ENCODE measurements at regions not wholly inside any gene's neighbourhood (a gene's known extent, or its start where the extent isn't known, plus 50 kb on each side); places are given as distances from the start of the nearest gene placed in this dataset.
"Not testable (repeated sequence)": the region's sequence is repeated elsewhere in the genome, so short reads cannot be mapped to it uniquely, and the experiment has no call there.

DNA sequence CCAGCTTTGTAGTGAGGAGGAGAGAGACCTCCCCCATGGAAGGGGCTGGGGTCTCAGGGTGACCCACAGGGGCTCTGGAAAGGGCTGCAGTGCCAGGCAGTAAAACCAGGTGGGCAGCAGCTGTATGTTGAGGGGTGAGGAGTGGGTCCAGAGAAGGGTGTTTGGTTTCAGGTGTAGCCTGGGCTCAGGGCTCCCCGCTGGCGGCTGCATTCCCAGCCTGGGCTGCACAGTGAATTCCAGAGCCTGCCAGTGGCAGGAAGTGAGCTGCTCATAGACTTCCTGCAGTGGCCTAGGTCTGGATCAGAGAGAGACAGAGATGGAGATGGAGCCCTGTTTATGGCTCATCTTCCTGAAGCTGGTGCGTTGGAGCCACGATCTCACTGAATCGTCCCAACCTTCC is 356.4 kb downstream of the PTPRU start:
- no peaks in the 10 kb centered on the region for H3K4me1 ChIP-seq (ENCODE audit: control insufficient read depth, insufficient read depth, low read length)
- no CpG with 5 or more reads among the region's 5 CpGs for WGBS (ENCODE audit: insufficient coverage, insufficient read length)
- no peaks in the 10 kb centered on the region for H3K36me3 ChIP-seq (ENCODE audit: control insufficient read depth, insufficient read depth, low read length)
- no peak for DNase-seq (ENCODE audit: low read depth, low spot score)
- no peak overlapping the region for H3K27ac ChIP-seq (ENCODE audit: low read length)
- no peaks in the 10 kb centered on the region for H3K27me3 ChIP-seq (ENCODE audit: control insufficient read depth, insufficient read depth, low read length)
- H3K4me3 ChIP-seq (ENCODE audit: low read length): no peak overlapping the region
- H3K9me3 ChIP-seq (ENCODE audit: control insufficient read depth, insufficient read depth, low read length): no peaks in the 10 kb centered on the region

- DNase-seq (ENCODE audit: low read depth, low spot score): no peak
- no CpG with 5 or more reads among the region's 6 CpGs for WGBS (ENCODE audit: insufficient coverage, insufficient read length)
- no peak overlapping the region for H3K27ac ChIP-seq (ENCODE audit: low read length)
- H3K27me3 ChIP-seq (ENCODE audit: control insufficient read depth, insufficient read depth, low read length): no peaks in the 10 kb centered on the region
- no peaks in the 10 kb centered on the region for H3K36me3 ChIP-seq (ENCODE audit: control insufficient read depth, insufficient read depth, low read length)
- no peaks in the 10 kb centered on the region for H3K4me1 ChIP-seq (ENCODE audit: control insufficient read depth, insufficient read depth, low read length)
- H3K4me3 ChIP-seq (ENCODE audit: low read length): no peak overlapping the region
- no peaks in the 10 kb centered on the region for H3K9me3 ChIP-seq (ENCODE audit: control insufficient read depth, insufficient read depth, low read length)
Observed at GRCh38 chr1:29592261-29592615, 355.9 kb downstream of the PTPRU start.

DNA sequence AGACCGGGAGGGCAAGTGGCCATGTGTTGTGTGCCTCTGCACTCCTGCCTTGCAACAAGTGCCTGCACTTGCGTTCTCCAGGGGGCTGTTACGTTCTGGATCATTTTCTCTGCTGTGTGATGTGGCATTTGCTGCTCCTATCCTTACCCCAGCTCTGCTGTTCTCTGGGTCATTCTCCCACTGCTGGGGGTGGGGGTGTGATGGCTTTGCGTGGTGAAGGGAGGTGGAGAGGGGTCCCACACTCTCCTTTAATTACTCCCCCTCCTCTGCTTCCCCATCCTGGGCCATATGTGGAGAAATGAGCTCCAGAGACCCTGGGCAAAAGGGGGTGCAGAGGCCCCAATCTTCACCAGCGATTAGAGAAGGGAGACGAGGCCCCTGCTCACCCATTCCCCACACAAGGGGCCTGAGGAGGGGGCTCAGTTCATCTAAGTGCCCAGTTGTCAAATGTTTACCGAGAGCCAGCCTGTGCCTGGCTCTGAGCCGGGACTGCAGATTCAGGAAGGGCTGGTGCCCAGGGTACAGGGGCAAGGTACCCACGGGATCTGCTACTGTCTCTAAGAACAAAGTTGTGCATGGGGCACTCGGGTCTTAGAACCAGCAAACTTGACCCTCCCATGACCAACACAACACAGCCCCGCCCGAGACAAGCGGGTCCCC is 355.4 kb downstream of the PTPRU start:
- H3K9me3 ChIP-seq (ENCODE audit: control insufficient read depth, insufficient read depth, low read length): no peaks in the 10 kb centered on the region
- no peak overlapping the region for H3K27ac ChIP-seq (ENCODE audit: low read length)
- H3K4me3 ChIP-seq (ENCODE audit: low read length): no peak overlapping the region
- no peaks in the 10 kb centered on the region for H3K4me1 ChIP-seq (ENCODE audit: control insufficient read depth, insufficient read depth, low read length)
- no CpG with 5 or more reads among the region's 13 CpGs for WGBS (ENCODE audit: insufficient coverage, insufficient read length)
- no peaks in the 10 kb centered on the region for H3K27me3 ChIP-seq (ENCODE audit: control insufficient read depth, insufficient read depth, low read length)
- DNase-seq (ENCODE audit: low read depth, low spot score): no peak
- H3K36me3 ChIP-seq (ENCODE audit: control insufficient read depth, insufficient read depth, low read length): no peaks in the 10 kb centered on the region

DNA sequence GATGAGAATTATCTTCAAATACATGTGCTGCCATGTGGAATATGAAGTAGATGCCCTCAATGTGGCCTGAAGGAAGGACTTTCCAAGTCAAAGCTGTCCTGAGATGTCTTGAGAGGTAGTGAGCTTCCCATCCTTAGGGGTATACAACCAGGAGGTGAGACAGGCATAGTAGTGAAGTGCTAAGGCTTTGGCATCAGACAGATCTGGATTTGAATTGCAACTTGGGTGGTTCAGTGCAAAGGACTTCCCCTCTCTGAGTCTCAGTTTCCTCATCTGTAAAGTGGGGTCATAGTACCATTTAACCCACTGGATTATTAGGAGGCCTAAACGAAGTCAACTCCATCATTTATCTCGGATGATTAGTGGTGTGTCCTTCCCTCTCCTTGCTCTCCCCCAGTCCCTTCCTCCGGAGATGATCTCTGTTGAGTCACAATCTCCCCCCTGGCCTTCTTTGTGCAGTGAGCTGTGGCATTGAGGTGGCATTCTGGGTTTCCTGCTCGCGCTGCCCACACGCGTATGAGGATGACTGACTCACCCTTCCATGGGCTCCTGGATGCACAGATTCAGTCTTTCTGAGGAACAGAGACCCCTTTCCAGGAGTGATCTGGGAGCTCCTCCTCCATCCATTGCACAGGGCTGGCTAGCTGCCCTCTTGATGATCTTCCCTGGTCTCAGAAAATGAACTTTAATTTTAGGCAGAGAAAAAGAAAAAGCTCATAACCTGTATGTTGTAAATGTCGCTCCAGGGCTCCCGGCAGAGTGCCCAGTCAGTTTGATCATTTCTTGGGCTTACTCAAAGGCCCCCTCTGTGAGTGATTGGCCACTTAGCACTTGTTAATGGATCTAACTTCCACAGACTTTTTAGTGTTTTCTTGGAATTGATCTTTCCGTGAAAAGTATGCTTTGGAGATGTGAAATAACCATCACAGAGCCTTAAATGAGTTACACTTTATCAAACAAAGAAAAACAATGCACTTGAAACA is 354.6 kb downstream of the PTPRU start:
- no peak overlapping the region for H3K4me3 ChIP-seq (ENCODE audit: low read length)
- DNase-seq (ENCODE audit: low read depth, low spot score): no peak
- no peaks in the 10 kb centered on the region for H3K36me3 ChIP-seq (ENCODE audit: control insufficient read depth, insufficient read depth, low read length)

DNA sequence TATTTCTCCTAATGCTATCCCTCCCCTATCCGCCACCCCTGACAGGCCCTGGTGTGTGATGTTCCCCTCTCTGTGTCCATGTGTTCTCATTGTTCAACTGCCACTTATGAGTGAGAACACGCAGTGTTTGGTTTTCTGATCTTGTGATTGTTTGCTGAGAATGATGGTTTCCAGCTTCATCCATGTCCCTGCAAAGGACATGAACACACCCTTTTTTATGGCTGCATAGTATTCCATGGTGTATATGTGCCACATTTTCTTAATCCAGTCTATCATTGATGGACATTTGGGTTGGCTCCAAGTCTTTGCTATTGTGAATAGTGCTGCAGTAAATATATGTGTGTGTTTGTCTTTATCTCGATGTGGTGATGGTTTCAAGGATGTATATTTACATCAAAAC is 353.4 kb downstream of the PTPRU start:
- H3K4me1 ChIP-seq (ENCODE audit: control insufficient read depth, insufficient read depth, low read length); H3K9me3 ChIP-seq (ENCODE audit: control insufficient read depth, insufficient read depth, low read length); DNase-seq (ENCODE audit: low read depth, low spot score); H3K4me3 ChIP-seq (ENCODE audit: low read length); H3K36me3 ChIP-seq (ENCODE audit: control insufficient read depth, insufficient read depth, low read length); H3K27me3 ChIP-seq (ENCODE audit: control insufficient read depth, insufficient read depth, low read length); H3K27ac ChIP-seq (ENCODE audit: low read length): not testable (repeated sequence)
- no CpG with 5 or more reads among the region's 3 CpGs for WGBS (ENCODE audit: insufficient coverage, insufficient read length)

More for the DNA sequence above, 354.6 kb downstream of the PTPRU start:
- no peaks in the 10 kb centered on the region for H3K4me1 ChIP-seq (ENCODE audit: control insufficient read depth, insufficient read depth, low read length)
- no peaks in the 10 kb centered on the region for H3K9me3 ChIP-seq (ENCODE audit: control insufficient read depth, insufficient read depth, low read length)
- H3K27me3 ChIP-seq (ENCODE audit: control insufficient read depth, insufficient read depth, low read length): no peaks in the 10 kb centered on the region
- H3K27ac ChIP-seq (ENCODE audit: low read length): no peak overlapping the region
- no CpG with 5 or more reads among the region's 10 CpGs for WGBS (ENCODE audit: insufficient coverage, insufficient read length)

DNA sequence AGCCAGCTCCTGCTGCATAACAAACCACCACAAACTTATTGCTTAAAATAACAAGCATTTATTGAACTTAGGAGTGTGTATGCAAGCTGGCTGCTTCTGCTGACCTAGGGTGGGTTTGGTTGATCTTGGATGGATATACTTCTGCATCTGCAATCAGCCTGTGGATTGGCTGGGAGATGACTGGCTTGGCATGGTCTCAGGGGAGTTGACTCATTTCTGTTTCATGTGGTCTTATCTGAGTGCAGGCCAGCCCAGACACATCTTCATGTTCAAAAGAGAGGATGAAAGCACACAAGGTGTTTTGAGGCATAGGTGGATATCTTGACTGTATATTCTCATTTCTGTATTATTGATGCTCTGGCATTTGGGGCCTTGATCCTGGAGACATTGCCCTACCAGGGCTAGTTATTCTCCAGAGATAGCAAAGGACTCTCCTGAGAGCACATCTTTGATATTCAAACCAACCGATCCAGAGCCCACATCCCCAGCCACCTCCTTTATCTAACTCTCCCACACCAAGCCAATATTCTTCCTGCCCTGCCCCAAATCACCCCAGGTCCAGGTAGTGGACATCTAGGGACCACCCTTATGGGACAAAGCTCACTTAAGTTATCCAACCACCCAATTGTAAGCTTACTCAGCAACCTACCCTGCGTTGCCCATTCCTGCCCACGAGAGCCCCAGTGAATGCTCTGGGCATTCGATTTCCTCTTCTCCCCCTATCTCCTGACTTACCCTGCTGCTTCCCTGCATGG is 350.8 kb downstream of the PTPRU start:
- Histone ChIP-seq H3K4me3 (ENCODE audit: low read length) (no peak overlapping the region), H3K27me3 (ENCODE audit: control insufficient read depth, insufficient read depth, low read length) (no peaks in the 10 kb centered on the region), H3K27ac (ENCODE audit: low read length) (no peak overlapping the region), H3K9me3 (ENCODE audit: control insufficient read depth, insufficient read depth, low read length) (no peaks in the 10 kb centered on the region), H3K4me1 (ENCODE audit: control insufficient read depth, insufficient read depth, low read length) (no peaks in the 10 kb centered on the region), H3K36me3 (ENCODE audit: control insufficient read depth, insufficient read depth, low read length) (no peaks in the 10 kb centered on the region; the same call in 1 of the 2 replicates)
- no peak for DNase-seq (ENCODE audit: low read depth, low spot score)
- no CpG with 5 or more reads among the region's 4 CpGs for WGBS (ENCODE audit: insufficient coverage, insufficient read length)

GRCh38 chr1:29586215-29586614 is 349.9 kb downstream of the PTPRU start:
- Histone ChIP-seq H3K36me3 (ENCODE audit: control insufficient read depth, insufficient read depth, low read length) (no peaks in the 10 kb centered on the region; the same call in 1 of the 2 replicates), H3K27me3 (ENCODE audit: control insufficient read depth, insufficient read depth, low read length) (no peaks in the 10 kb centered on the region), H3K27ac (ENCODE audit: low read length) (no peak overlapping the region), H3K4me3 (ENCODE audit: low read length) (no peak overlapping the region), H3K4me1 (ENCODE audit: control insufficient read depth, insufficient read depth, low read length) (no peaks in the 10 kb centered on the region), H3K9me3 (ENCODE audit: control insufficient read depth, insufficient read depth, low read length) (no peaks in the 10 kb centered on the region)
- WGBS (ENCODE audit: insufficient coverage, insufficient read length): no CpG with 5 or more reads among the region's 5 CpGs
- DNase-seq (ENCODE audit: low read depth, low spot score): no peak

GRCh38 chr1:29585656-29586055 is 349.3 kb downstream of the PTPRU start:
- Histone ChIP-seq H3K9me3 (ENCODE audit: control insufficient read depth, insufficient read depth, low read length) (no peaks in the 10 kb centered on the region), H3K27me3 (ENCODE audit: control insufficient read depth, insufficient read depth, low read length) (no peaks in the 10 kb centered on the region), H3K36me3 (ENCODE audit: control insufficient read depth, insufficient read depth, low read length) (no peaks in the 10 kb centered on the region; the same call in 1 of the 2 replicates), H3K27ac (ENCODE audit: low read length) (no peak overlapping the region), H3K4me1 (ENCODE audit: control insufficient read depth, insufficient read depth, low read length) (no peaks in the 10 kb centered on the region), H3K4me3 (ENCODE audit: low read length) (no peak overlapping the region)
- WGBS (ENCODE audit: insufficient coverage, insufficient read length): no CpG with 5 or more reads among the region's 6 CpGs
- no peak for DNase-seq (ENCODE audit: low read depth, low spot score)

DNA sequence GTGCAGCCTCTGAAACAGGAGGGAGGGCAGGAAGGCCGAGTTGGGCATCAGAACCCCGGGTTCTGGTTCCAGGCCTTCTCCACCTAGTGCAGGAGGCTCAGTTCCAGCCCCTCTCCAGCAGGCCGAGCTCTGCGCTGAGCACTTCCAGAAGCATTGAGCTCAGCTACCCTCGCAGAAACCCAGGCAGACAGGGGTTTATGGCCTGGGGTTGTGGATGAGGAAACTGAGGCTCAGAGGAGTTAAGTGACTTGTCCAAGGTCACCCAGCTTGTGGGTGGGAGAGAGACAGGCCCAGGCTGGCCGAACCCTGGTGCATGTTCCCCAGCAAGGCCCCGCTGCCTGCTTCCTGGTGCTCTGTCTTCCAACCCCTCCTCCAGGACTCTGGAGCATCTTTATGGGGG is 348.9 kb downstream of the PTPRU start:
- no peaks in the 10 kb centered on the region for H3K4me1 ChIP-seq (ENCODE audit: control insufficient read depth, insufficient read depth, low read length)
- H3K27me3 ChIP-seq (ENCODE audit: control insufficient read depth, insufficient read depth, low read length): no peaks in the 10 kb centered on the region
- WGBS (ENCODE audit: insufficient coverage, insufficient read length): no CpG with 5 or more reads among the region's 7 CpGs
- no peak overlapping the region for H3K4me3 ChIP-seq (ENCODE audit: low read length)
- H3K36me3 ChIP-seq (ENCODE audit: control insufficient read depth, insufficient read depth, low read length): no peaks in the 10 kb centered on the region; the same call in 1 of the 2 replicates
- no peak overlapping the region for H3K27ac ChIP-seq (ENCODE audit: low read length)
- no peaks in the 10 kb centered on the region for H3K9me3 ChIP-seq (ENCODE audit: control insufficient read depth, insufficient read depth, low read length)
- DNase-seq (ENCODE audit: low read depth, low spot score): no peak

- H3K27me3 ChIP-seq (ENCODE audit: control insufficient read depth, insufficient read depth, low read length): no peaks in the 10 kb centered on the region
- DNase-seq (ENCODE audit: low read depth, low spot score): no peak
Observed at GRCh38 chr1:29584776-29585175, 348.5 kb downstream of the PTPRU start.

More at GRCh38 chr1:29584776-29585175, 348.5 kb downstream of the PTPRU start:
- Histone ChIP-seq H3K4me1 (ENCODE audit: control insufficient read depth, insufficient read depth, low read length) (no peaks in the 10 kb centered on the region), H3K36me3 (ENCODE audit: control insufficient read depth, insufficient read depth, low read length) (no peaks in the 10 kb centered on the region; the same call in 1 of the 2 replicates), H3K9me3 (ENCODE audit: control insufficient read depth, insufficient read depth, low read length) (no peaks in the 10 kb centered on the region), H3K4me3 (ENCODE audit: low read length) (no peak overlapping the region), H3K27ac (ENCODE audit: low read length) (no peak overlapping the region)
- WGBS (ENCODE audit: insufficient coverage, insufficient read length): no CpG with 5 or more reads among the region's 10 CpGs
